IMR-90 (cell line): ENCODE measurements at regions not wholly inside any gene's neighbourhood (a gene's known extent, or its start where the extent isn't known, plus 50 kb on each side); places are given as distances from the start of the nearest gene placed in this dataset.

ENCODE experiments used
- ATAC-seq: fragments of 200-7000 bp; cut with Tn5 transposase; 2 replicates; pipeline ENCODE4 v1.9.1; 2020; ENCODE audit warnings: low read depth, mild to moderate bottlenecking, moderate library complexity
- BruUV-seq: library from RNA; stranded (reverse); fragments of 400-500 nt; replicated peaks from 2 replicates; lab custom pipeline; 2021; lab: Mats Ljungman, UMichigan
- CTCF ChIA-PET: fragments of 300-600 bp; formaldehyde crosslinking; extraction: SDS; loops from one replicate; lab custom pipeline; 2021; ENCODE audit warnings: antibody characterized with exemption; lab: Yijun Ruan, JAX
- POLR2A ChIA-PET: fragments of 300-600 bp; sonication (Branson Sonifier 250); formaldehyde crosslinking; loops from one replicate; lab custom pipeline; 2022; ENCODE audit warnings: antibody characterized with exemption; ENCODE audit not compliant: unreplicated experiment; lab: Charles Lee
- DNase-seq: peaks from one replicate; pipeline ENCODE4 v3.0.0; 2013
- H2AFZ ChIP-seq: replicated peaks from 2 replicates; pipeline ENCODE3; 2013; ENCODE audit warnings: low read length, mild to moderate bottlenecking; ENCODE audit not compliant: poor library complexity
- H2AK5ac ChIP-seq: 2 replicates; pipeline ENCODE4 v1.6.1; 2013; ENCODE audit warnings: low read depth, low read length, inconsistent platforms
- H2AK9ac ChIP-seq: replicated peaks from 2 replicates; pipeline ENCODE3; 2013; ENCODE audit warnings: mild to moderate bottlenecking, low read depth, low read length, moderate library complexity; ENCODE audit not compliant: poor library complexity
- H2BK120ac ChIP-seq: 2 replicates; pipeline ENCODE4 v1.6.1; 2013; ENCODE audit warnings: low read depth, low read length, inconsistent platforms
- H2BK15ac ChIP-seq: 3 replicates; pipeline ENCODE4 v1.6.1; 2013; ENCODE audit warnings: low read depth, low read length, inconsistent platforms
- H2BK20ac ChIP-seq: 2 replicates; pipeline ENCODE4 v1.6.1; 2013; ENCODE audit warnings: low read depth, mild to moderate bottlenecking, inconsistent platforms, low read length, moderate library complexity
- H2BK5ac ChIP-seq: 2 replicates; pipeline ENCODE4 v1.6.1; 2013; ENCODE audit warnings: mild to moderate bottlenecking, low read depth, low read length, inconsistent platforms; ENCODE audit not compliant: poor library complexity, severe bottlenecking
- H3K14ac ChIP-seq: replicated peaks from 2 replicates; pipeline ENCODE4 v1.6.1; 2013; ENCODE audit warnings: low read depth, low read length, inconsistent platforms
- H3K18ac ChIP-seq: 2 replicates; pipeline ENCODE4 v1.6.1; 2013; ENCODE audit warnings: low read depth, low read length, control low read depth
- H3K23ac ChIP-seq: 2 replicates; pipeline ENCODE4 v1.6.1; 2013; ENCODE audit warnings: low read depth, low read length, inconsistent platforms
- H3K27ac ChIP-seq: 2 replicates; pipeline ENCODE4 v1.5.1; 2013; ENCODE audit warnings: mild to moderate bottlenecking, control low read depth, low read length; ENCODE audit not compliant: insufficient read depth
- H3K27me3 ChIP-seq: 2 replicates; pipeline ENCODE4 v1.6.1; 2013; ENCODE audit warnings: low read length; ENCODE audit not compliant: control insufficient read depth, insufficient read depth
- H3K36me3 ChIP-seq: 2 replicates; pipeline ENCODE4 v1.6.1; 2013; ENCODE audit warnings: low read length, mixed read lengths; ENCODE audit not compliant: control insufficient read depth, insufficient read depth
- H3K4ac ChIP-seq: 2 replicates; pipeline ENCODE4 v1.6.1; 2013; ENCODE audit warnings: low read depth, low read length, inconsistent platforms
- H3K4me1 ChIP-seq: 2 replicates; pipeline ENCODE4 v1.6.1; 2013; ENCODE audit warnings: low read length, mixed read lengths; ENCODE audit not compliant: control insufficient read depth, insufficient read depth
- H3K4me2 ChIP-seq: 2 replicates; pipeline ENCODE4 v1.6.1; 2013; ENCODE audit warnings: low read depth, mild to moderate bottlenecking, control low read depth, low read length, moderate library complexity
- H3K4me3 ChIP-seq: 2 replicates; pipeline ENCODE4 v1.5.1; 2013; ENCODE audit warnings: low read depth, mild to moderate bottlenecking, control low read depth, low read length, moderate library complexity; ENCODE audit not compliant: insufficient read depth
- H3K56ac ChIP-seq: 2 replicates; pipeline ENCODE4 v1.6.1; 2013; ENCODE audit warnings: low read length, inconsistent platforms; ENCODE audit not compliant: insufficient read depth; ENCODE audit errors: extremely low read depth
- H3K79me1 ChIP-seq, 2 experiments: 2 replicates each; pipeline ENCODE4 v1.6.1; 2013; ENCODE audit warnings: low read length in 2 of 2, inconsistent platforms in 1 of 2, low read depth in 1 of 2
- H3K9ac ChIP-seq: 2 replicates; pipeline ENCODE4 v1.6.1; 2013; ENCODE audit warnings: low read depth, low read length, control low read depth
- H3K9me1 ChIP-seq: 2 replicates; pipeline ENCODE4 v1.6.1; 2013; ENCODE audit warnings: low read length, inconsistent platforms; ENCODE audit not compliant: insufficient read depth
- H3K9me3 ChIP-seq: 2 replicates; pipeline ENCODE4 v1.6.1; 2013; ENCODE audit warnings: low read length; ENCODE audit not compliant: control insufficient read depth, insufficient read depth
- H4K20me1 ChIP-seq: 2 replicates; pipeline ENCODE4 v1.6.1; 2013; ENCODE audit warnings: low read length, inconsistent platforms; ENCODE audit not compliant: insufficient read depth
- H4K5ac ChIP-seq: 2 replicates; pipeline ENCODE4 v1.6.1; 2013; ENCODE audit warnings: mild to moderate bottlenecking, low read depth, low read length, control low read depth
- H4K8ac ChIP-seq, 2 experiments: 2 replicates each; pipeline ENCODE4 v1.6.1; 2013; ENCODE audit warnings: low read depth in 2 of 2, low read length in 2 of 2, control low read depth in 1 of 2, inconsistent platforms in 1 of 2
- H4K91ac ChIP-seq: 2 replicates; pipeline ENCODE4 v1.6.1; 2013; ENCODE audit warnings: low read depth, low read length, inconsistent platforms; ENCODE audit not compliant: insufficient read depth
- BHLHE40 ChIP-seq: fragments of 150-350 bp; IDR thresholded peaks from 2 replicates; pipeline ENCODE4 v1.6.1; 2016; ENCODE audit warnings: mild to moderate bottlenecking, low read depth, low read length
- CEBPB ChIP-seq: IDR thresholded peaks from 2 replicates; pipeline ENCODE4 v1.6.1; 2012; ENCODE audit warnings: low read depth, low read length, improper control_type of control experiment
- CHD1 ChIP-seq: IDR thresholded peaks from 2 replicates; pipeline ENCODE4 v1.6.1; 2012; ENCODE audit warnings: low read depth, low read length, improper control_type of control experiment
- FOS ChIP-seq: fragments of 150-350 bp; IDR thresholded peaks from 2 replicates; pipeline ENCODE4 v1.6.1; 2016; ENCODE audit warnings: low read depth, low read length
- MAFK ChIP-seq: IDR thresholded peaks from 2 replicates; pipeline ENCODE4 v1.6.1; 2012; ENCODE audit warnings: low read depth, low read length, improper control_type of control experiment
- MAZ ChIP-seq: IDR thresholded peaks from 2 replicates; pipeline ENCODE4 v1.6.1; 2012; ENCODE audit warnings: low read depth, mild to moderate bottlenecking, low read length, improper control_type of control experiment, moderate library complexity, borderline replicate concordance
- MXI1 ChIP-seq: IDR thresholded peaks from 2 replicates; pipeline ENCODE4 v1.6.1; 2012; ENCODE audit warnings: low read depth, mild to moderate bottlenecking, low read length, moderate library complexity, borderline replicate concordance
- NFE2L2 ChIP-seq: fragments of 150-350 bp; IDR thresholded peaks from 2 replicates; pipeline ENCODE4 v1.6.1; 2016; ENCODE audit warnings: low read depth, mild to moderate bottlenecking, low read length
- POLR2A ChIP-seq: IDR thresholded peaks from 2 replicates; pipeline ENCODE4 v1.6.1; 2012; ENCODE audit warnings: mild to moderate bottlenecking, low read depth, low read length
- RAD21 ChIP-seq: IDR thresholded peaks from 2 replicates; pipeline ENCODE4 v1.6.1; 2012; ENCODE audit warnings: low read length, improper control_type of control experiment
- RCOR1 ChIP-seq: IDR thresholded peaks from 2 replicates; pipeline ENCODE4 v1.6.1; 2012; ENCODE audit warnings: mild to moderate bottlenecking, low read length, improper control_type of control experiment; ENCODE audit not compliant: insufficient replicate concordance
- WGBS, 2 experiments: methylation state at CpG; one replicate each; pipeline versions ENCODE4 v1.1.5 to v1.1.7; 2013; ENCODE audit warnings: missing lambda C conversion rate in 2 of 2; ENCODE audit not compliant: insufficient read length in 1 of 2; ENCODE audit errors: extremely low coverage in 2 of 2; 5-methylcytosine and 5-hydroxymethylcytosine counted together
- dilution Hi-C: fragments of 300-500 bp; cut with HindIII; formaldehyde crosslinking; loops from one replicate; pipeline ENCODE4 v1.14.3; 2018; ENCODE audit warnings: low sequenced_read_pairs; ENCODE audit not compliant: unreplicated experiment
- in situ Hi-C: fragments of 300-500 bp; cut with MboI; formaldehyde crosslinking; loops from 3 replicates; pipeline ENCODE4 v1.14.3; 2019; ENCODE audit warnings: low sequenced_read_pairs, inconsistent platforms, mixed read lengths
- intact Hi-C: fragments of 100-400 bp; cut with micrococcal nuclease; formaldehyde crosslinking; loops from 2 replicates; pipeline ENCODE4 v1.10.0; 2022
- TF ChIP-seq, protein P1 (sequence below): fragments of 150-350 bp; IDR thresholded peaks from 2 replicates; pipeline ENCODE4 v1.6.1; 2017; ENCODE audit warnings: mild to moderate bottlenecking, antibody characterized with exemption, low read length, low read depth

- no CpG with 5 or more reads among the region's 1 CpG for WGBS, 2 experiments
- intact Hi-C loops (no loop called here), in situ Hi-C loops (no loop called here), dilution Hi-C loops (no loop called here)
- H3K9me1 ChIP-seq: no peaks in the 10 kb centered on the region
- peaks cover 3% of the 10 kb centered on the region; the same call in 1 of the 2 replicates for H3K9me3 ChIP-seq
- H3K36me3 ChIP-seq: no peaks in the 10 kb centered on the region
- H3K27me3 ChIP-seq: 0 out of 2 replicates have a peak, but pooled peaks cover 2% of the 10 kb centered on the region
- H3K56ac ChIP-seq: no peak overlapping the region
- TF ChIP-seq MAZ (no peak), FOS (no peak), MAFK (no peak), MXI1 (no peak), RAD21 (no peak), BHLHE40 (no peak), CEBPB (no peak), NFE2L2 (no peak), RCOR1 (no peak), CHD1 (no peak), POLR2A (no peak)
- TF ChIP-seq, protein P1, sequence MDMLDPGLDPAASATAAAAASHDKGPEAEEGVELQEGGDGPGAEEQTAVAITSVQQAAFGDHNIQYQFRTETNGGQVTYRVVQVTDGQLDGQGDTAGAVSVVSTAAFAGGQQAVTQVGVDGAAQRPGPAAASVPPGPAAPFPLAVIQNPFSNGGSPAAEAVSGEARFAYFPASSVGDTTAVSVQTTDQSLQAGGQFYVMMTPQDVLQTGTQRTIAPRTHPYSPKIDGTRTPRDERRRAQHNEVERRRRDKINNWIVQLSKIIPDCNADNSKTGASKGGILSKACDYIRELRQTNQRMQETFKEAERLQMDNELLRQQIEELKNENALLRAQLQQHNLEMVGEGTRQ: no peak
- no peak overlapping the region for H2AK5ac ChIP-seq
- no peak overlapping the region for H2AK9ac ChIP-seq
- ATAC-seq (no peak), DNase-seq (no peak)
- no TSS peak for BruUV-seq
- H2AFZ ChIP-seq: no peak overlapping the region
- no peak overlapping the region for H3K18ac ChIP-seq
- POLR2A ChIA-PET: no interaction called here
- no peak overlapping the region for H4K8ac ChIP-seq
- CTCF ChIA-PET: no interaction called here
- no peak overlapping the region for H2BK20ac ChIP-seq
- H4K5ac ChIP-seq: no peak overlapping the region
- H4K91ac ChIP-seq: no peak overlapping the region
- no peak overlapping the region for H2BK15ac ChIP-seq
- no peak overlapping the region for H3K9ac ChIP-seq
- H3K4me3 ChIP-seq: no peak overlapping the region
- no peak overlapping the region for H3K27ac ChIP-seq
- no peak overlapping the region for H3K14ac ChIP-seq
- no peak overlapping the region for H3K4me2 ChIP-seq
- H2BK5ac ChIP-seq: no peak overlapping the region
- H2BK120ac ChIP-seq: no peak overlapping the region
- H3K4ac ChIP-seq: no peak overlapping the region
- H3K4me1 ChIP-seq: no peaks in the 10 kb centered on the region
- H3K79me1 ChIP-seq: no peaks in the 10 kb centered on the region
- no peaks in the 10 kb centered on the region for H4K20me1 ChIP-seq
- H3K23ac ChIP-seq: no peak overlapping the region
Measured at GRCh38 chr6:827431-827830, 134.5 kb upstream of the EXOC2 start.
